GM13976 (cell line): ENCODE measurements at regions not wholly inside any gene's neighbourhood (a gene's known extent, or its start where the extent isn't known, plus 50 kb on each side); places are given as distances from the start of the nearest gene placed in this dataset.

Experiments used
- DNase-seq: peaks from one replicate; pipeline ENCODE4 v3.0.0; 2012; ENCODE audit warnings: low spot score
- CTCF ChIP-seq: IDR thresholded peaks from 2 replicates; pipeline ENCODE4 v1.5.1; 2012; ENCODE audit warnings: borderline replicate concordance, mild to moderate bottlenecking; ENCODE audit not compliant: insufficient read depth; ENCODE audit errors: extremely low read depth, missing control alignments, control extremely low read depth
- in situ Hi-C: fragments of 300-500 bp; cut with MboI; formaldehyde crosslinking; loops from one replicate; pipeline ENCODE4 v1.12.0; 2022; ENCODE audit warnings: low sequenced_read_pairs, mixed read lengths, inconsistent platforms; ENCODE audit not compliant: unreplicated experiment

GRCh38 chr10:131666091-131666490 is 234.7 kb upstream of the PPP2R2D start:
- no peak for DNase-seq
- in situ Hi-C loops = no loop called here
- TF ChIP-seq CTCF = no peak

GRCh38 chr10:131667047-131667446 is 233.8 kb upstream of the PPP2R2D start:
- no peak for DNase-seq
- TF ChIP-seq CTCF = no peak
- in situ Hi-C loops = no loop called here

- in situ Hi-C loops = no loop called here
- TF ChIP-seq CTCF = no peak
- no peak for DNase-seq
Measured at GRCh38 chr10:131667561-131667960, 233.2 kb upstream of the PPP2R2D start.

- TF ChIP-seq CTCF = no peak
- DNase-seq = no peak
- in situ Hi-C loops = no loop called here
Measured at GRCh38 chr10:131668903-131669302, 231.9 kb upstream of the PPP2R2D start.

- DNase-seq = no peak
- in situ Hi-C loops = no loop called here
- TF ChIP-seq CTCF = no peak
Measured at GRCh38 chr10:131669838-131670237, 231.0 kb upstream of the PPP2R2D start.

GRCh38 chr10:131670341-131670740 is 230.5 kb upstream of the PPP2R2D start:
- no peak for DNase-seq
- in situ Hi-C loops = no loop called here
- TF ChIP-seq CTCF = no peak

- TF ChIP-seq CTCF = no peak
- DNase-seq = no peak
- in situ Hi-C loops = no loop called here
Measured at GRCh38 chr10:131673396-131673795, 227.4 kb upstream of the PPP2R2D start.
